ENCODE measurements at regions not wholly inside any gene's neighbourhood (a gene's known extent, or its start where the extent isn't known, plus 50 kb on each side); places are given as distances from the start of the nearest gene placed in this dataset.

DNA sequence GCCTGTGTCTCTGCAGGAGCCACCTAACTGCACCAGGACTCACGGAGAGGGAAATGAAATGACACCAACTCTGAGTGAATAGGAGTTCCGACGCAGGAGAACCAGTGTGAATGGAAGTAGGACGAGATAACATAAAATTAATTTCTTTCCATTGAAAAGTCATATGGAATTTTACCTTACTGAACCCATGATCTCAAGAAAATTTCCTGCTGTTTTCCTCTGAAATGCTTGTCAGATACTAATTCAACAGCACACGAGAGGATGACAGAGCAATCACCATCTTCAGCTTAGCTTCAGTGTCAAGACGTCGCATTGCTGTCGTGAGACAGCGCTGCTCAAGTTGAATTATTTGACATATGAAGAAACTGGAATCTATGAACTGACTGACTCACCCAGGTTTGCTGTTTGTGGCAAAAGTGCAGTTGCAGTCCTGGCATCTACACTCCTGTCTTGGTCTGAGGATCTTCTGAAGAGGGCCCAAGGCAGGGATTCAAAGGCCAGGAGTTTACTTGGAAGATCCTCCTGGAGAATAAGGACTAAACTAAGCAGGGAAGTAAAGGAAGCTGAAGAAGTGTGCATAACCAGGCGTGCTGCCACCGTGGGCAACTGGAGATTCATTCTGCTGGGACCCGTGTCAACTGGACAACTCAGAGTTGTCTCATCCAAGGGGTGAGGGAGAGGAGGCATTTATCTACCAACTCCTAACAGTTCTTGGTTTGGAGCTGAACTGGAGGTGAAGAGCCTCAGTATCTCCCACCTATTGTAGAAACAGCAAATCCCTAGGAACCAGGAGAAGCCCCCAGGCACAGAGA, 214.4 kb upstream of the IRS2 start:
- H3K9ac ChIP-seq (ENCODE audit: extremely low read depth, insufficient read length, low read length): no peak overlapping the region
- H2BK15ac ChIP-seq (ENCODE audit: low read depth, low read length): no peak overlapping the region
- no peak overlapping the region for H2BK120ac ChIP-seq (ENCODE audit: low read depth, low read length, poor library complexity, severe bottlenecking)
- no peak overlapping the region for H3K4ac ChIP-seq (ENCODE audit: low read depth, low read length)
- Mint-ChIP-seq H3K27ac (peak overlapping the region in 1 of 3 experiments; percentile 26; a peak in 1 of 7 replicates), H3K36me3 (ENCODE audit: insufficient read depth in 1 of 3, low read depth in 3 of 3) (no peaks in the 10 kb centered on the region; a peak in 1 of 7 replicates), H3K27me3 (ENCODE audit: low read depth) (peaks cover 4% of the 10 kb centered on the region), H3K4me3 (no peak overlapping the region), H3K4me1 (no peaks in the 10 kb centered on the region), H3K9me3 (peaks cover 0 to under 1% of the 10 kb centered on the region in 2 experiments; a peak in 2 of 5 replicates)
- H3K14ac ChIP-seq (ENCODE audit: insufficient read depth, low read length): no peak overlapping the region
- no CpG with 5 or more reads among the region's 12 CpGs for WGBS (ENCODE audit: extremely low coverage, insufficient read length, low lambda C conversion rate)
- H2BK5ac ChIP-seq (ENCODE audit: insufficient read length, low read length): no peak overlapping the region
- H3K18ac ChIP-seq (ENCODE audit: insufficient read length, low read depth, low read length): no peak overlapping the region
- no peaks in the 10 kb centered on the region for H4K20me1 ChIP-seq (ENCODE audit: control insufficient read depth, insufficient read depth, insufficient read length)
- H4K5ac ChIP-seq (ENCODE audit: insufficient read length, low read depth, low read length): no peak overlapping the region
- H3K27ac ChIP-seq (ENCODE audit: insufficient read length, low read depth, low read length): no peak overlapping the region
- no peaks in the 10 kb centered on the region for H3K79me1 ChIP-seq (ENCODE audit: insufficient read depth, low read depth, low read length, poor library complexity, severe bottlenecking)
- H3K4me1 ChIP-seq (ENCODE audit: insufficient read depth, low read length): no peaks in the 10 kb centered on the region
- H2AFZ ChIP-seq (ENCODE audit: low read length): no peak overlapping the region
- no peak for TF ChIP-seq CTCF (conservative IDR thresholded peaks at IDR 0.05)
- no peak overlapping the region for H2BK20ac ChIP-seq (ENCODE audit: low read depth, low read length, poor library complexity, severe bottlenecking)
- no peak overlapping the region for H4K8ac ChIP-seq (replicated peaks; ENCODE audit: insufficient read length, low read depth, low read length)
- H3K27me3 ChIP-seq (ENCODE audit: insufficient read depth, low read length): no peaks in the 10 kb centered on the region
- H2AK5ac ChIP-seq (ENCODE audit: insufficient read length, low read length): no peak overlapping the region
- no peak overlapping the region for H3K23ac ChIP-seq (ENCODE audit: insufficient read length, low read depth, low read length)
- no peaks in the 10 kb centered on the region for H3K23me2 ChIP-seq (ENCODE audit: insufficient read length, low read depth, low read length, poor library complexity, severe bottlenecking)
- no peak overlapping the region for H3K56ac ChIP-seq (ENCODE audit: insufficient read length, low read depth, low read length)
- H3T11ph ChIP-seq (ENCODE audit: low read length): no peak overlapping the region
- no peak overlapping the region for H4K91ac ChIP-seq (ENCODE audit: insufficient read length, low read depth, low read length)
- H3K9me3 ChIP-seq (ENCODE audit: control insufficient read depth, low read depth, low read length): no peaks in the 10 kb centered on the region
- no peak for DNase-seq
- no peak overlapping the region for H3K4me2 ChIP-seq (ENCODE audit: insufficient read depth, insufficient read length, low read length)
- H2BK12ac ChIP-seq (ENCODE audit: insufficient read length, low read depth, low read length): no peak overlapping the region
- no peaks in the 10 kb centered on the region for H3K79me2 ChIP-seq (ENCODE audit: insufficient read depth, low read length)
